HG02623 (cell line): ENCODE measurements at regions not wholly inside any gene's neighbourhood (a gene's known extent, or its start where the extent isn't known, plus 50 kb on each side); places are given as distances from the start of the nearest gene placed in this dataset.

ENCODE experiments used
- ATAC-seq: cut with Tn5 transposase; IDR thresholded peaks from one replicate; pipeline ENCODE4 v1.9.1; 2021; ENCODE audit warnings: moderate library complexity; ENCODE audit not compliant: unreplicated experiment

DNA sequence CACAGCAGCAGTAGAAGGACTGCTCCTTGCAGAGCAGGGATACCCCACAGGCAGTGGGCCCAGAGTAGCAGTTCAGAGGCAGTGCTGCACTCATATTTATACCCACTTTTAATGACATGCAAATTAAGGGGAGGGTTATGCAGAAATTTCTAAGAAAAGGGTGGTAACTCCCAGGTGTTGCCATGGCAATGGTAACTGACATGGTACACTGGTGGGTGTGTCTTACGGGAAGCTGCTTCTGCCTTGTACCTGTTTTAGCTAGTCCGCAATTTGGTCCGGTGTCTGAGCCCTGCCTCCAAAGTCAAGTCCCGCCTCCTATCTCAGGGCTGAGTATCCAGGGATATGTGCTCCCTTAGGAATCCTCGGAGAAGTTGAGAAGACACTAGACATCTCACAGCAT is 79.2 kb upstream of the UQCRFS1 start:
- ATAC-seq, result no peak

DNA sequence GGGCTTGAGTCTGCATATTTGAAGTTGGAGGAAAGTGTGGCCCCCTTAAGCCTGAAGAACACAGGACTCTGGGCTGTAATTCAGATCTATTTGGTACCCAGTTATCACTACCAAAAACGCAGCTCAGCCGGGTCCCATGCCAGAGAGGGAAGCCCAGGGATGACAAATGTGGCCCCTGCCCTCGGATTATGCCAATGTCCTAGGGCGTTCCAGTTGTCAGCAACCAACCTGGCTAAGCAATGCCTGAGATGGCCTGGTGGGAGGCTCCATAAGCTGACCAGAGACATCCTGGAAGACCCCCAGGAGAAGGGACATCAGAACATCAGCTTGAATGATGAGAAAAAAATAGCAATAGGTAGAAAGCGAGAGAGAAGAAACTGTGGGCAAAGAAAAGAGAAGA is 79.6 kb upstream of the UQCRFS1 start:
- ATAC-seq, result no peak

DNA sequence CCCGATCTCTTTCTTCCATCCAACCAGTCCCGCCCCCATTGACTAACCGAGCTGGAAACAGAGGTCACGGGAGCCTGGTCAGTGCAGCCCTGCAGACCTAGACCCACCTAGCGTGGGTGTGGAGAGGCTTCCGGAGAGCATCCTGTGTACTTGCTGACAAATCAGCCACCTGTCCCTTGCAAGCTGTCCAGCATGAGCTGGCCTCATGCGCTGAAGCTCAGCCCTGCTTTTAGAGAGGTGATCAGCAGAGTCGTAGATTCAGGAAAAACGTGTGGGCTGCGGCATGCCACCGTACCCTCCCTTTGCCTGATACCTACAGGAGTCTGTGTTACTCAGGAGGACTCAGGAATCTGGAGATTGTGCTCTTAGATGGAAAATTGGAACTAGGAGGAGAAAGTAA is 80.3 kb upstream of the UQCRFS1 start:
- no peak for ATAC-seq

DNA sequence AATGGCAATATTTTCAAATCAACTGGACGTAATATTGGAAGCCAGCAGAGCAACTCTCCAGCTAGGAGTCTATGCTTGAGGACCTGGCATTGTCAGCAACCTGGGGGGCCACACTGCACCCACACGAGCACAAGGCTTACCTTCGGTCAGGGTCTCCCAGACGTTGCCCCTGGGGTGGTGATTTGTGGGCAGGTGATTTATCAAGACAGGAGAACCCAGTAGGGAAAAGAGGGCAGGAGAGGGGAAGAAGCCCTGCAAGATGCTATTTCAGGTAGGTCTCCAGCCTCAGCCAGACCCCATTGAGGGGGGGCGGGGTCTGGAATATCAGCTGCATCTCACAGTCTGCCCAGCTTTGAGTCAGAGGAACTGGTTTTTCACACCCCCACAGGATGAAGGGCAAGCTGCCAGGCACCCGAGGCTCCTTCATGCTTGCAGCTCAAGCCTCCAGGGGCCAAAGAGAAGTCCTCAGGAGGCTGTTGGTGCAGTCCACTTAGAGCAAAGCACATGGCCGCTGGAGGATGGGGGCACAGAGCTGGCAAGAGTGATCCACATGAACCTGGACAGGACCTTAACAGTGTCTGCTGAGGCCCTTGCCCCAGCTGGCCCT is 80.9 kb upstream of the UQCRFS1 start:
- no peak for ATAC-seq

DNA sequence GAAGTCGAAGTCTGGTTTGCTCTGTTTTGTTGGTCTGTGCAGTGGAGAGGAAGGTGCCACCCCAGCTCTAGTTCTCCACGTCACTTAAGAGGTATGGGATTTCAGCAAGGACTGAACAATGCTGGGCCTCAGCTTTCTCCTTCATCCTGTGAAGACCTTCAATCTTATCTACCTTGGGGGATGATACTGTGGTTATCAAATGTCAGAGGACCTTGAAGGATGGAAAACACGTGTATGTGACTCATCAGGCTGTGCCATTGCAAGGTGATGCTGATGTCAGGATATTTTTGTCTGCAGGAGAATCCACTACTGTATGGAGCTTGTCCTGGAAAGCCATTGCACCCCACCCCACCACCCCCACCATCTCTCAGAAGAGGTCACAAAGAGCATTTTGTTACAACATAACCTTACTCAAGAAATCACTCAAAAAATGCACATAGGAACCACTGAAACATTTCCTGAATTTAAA is 81.4 kb upstream of the UQCRFS1 start:
- no peak for ATAC-seq

DNA sequence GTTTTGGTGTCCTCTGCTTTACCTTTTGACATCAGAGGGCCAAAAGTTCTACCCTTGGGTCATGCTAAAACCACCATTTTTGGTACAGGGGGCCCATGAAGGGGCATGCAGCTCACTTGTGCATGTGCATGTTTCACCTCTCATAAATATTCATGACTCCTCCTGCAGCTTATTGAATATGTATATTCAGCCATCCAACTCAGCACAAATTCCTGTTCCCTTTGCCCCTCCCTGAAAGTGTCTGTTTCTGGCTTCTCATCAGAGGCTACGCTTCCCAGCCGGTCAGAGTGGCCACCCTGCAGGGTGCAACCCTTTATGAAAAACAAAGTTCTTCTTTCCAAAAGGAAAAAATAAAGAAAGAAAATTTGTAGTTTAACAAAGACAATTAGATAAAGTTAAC is 82.3 kb upstream of the UQCRFS1 start:
- no peak for ATAC-seq

DNA sequence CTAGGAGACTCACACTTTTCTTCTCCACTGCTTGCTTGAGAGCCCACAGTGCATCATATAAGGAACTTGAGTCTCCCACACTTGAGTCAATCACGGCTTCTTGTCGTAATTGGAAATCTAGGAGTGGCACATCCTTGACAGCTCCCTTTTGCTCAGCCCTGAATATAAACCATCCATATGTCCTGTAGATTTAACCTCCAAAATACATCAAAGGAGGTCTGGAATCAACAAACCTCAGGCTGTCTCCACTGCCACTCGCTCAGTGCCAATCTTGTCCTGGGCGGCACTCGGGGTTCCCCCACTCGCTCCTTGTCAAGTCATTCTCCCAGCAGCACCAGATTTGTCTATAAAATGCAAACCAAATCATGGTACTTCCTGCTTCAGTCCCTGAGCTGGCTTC is 84.4 kb upstream of the UQCRFS1 start:
- no peak for ATAC-seq

DNA sequence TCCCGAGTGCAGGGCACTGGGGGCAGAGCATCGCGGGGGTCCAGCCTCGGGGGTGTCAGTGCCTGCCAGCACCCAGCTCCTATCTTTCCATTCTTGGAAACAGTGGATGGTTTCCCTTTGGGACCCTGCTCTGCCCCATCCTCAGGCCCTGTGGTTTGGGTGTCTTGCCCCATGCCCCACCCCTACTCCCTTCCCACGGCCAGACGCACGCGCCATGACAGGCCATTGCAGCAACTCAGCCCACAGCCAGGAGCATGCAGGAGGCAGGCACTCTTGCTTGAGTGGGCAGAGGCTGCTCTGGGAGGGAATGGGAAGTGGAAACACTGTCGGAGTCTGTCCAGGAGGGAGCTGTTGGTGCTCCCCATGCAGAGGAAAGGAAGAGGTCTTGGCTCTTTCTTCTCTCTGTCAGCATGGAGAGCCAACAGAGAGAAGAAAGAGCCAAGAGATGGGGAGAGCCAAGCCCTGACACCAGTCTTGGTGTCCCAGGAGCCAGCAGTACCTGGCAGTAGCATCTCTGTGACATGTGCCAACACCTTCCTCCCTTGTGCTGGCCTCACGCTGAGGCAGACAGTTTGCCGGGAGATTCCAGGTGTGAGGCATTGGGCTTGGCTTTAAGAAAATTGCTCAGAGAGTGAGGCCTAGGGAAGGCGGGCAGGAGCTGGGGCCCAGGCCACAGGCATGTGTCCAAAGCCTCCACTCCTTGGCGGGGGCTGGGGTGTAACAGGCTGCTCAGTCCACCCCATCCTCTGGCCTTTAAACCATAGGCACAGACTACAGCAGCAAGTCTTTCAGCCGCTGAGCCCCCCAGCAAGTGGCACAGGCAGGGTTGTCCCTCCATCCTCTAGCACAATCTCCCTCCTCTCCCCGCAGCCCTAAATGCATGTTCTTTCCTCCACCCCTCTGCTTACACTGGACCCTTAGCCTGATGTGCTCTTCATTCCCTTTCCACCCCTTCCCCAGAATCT is 86.7 kb upstream of the UQCRFS1 start:
- no peak for ATAC-seq

DNA sequence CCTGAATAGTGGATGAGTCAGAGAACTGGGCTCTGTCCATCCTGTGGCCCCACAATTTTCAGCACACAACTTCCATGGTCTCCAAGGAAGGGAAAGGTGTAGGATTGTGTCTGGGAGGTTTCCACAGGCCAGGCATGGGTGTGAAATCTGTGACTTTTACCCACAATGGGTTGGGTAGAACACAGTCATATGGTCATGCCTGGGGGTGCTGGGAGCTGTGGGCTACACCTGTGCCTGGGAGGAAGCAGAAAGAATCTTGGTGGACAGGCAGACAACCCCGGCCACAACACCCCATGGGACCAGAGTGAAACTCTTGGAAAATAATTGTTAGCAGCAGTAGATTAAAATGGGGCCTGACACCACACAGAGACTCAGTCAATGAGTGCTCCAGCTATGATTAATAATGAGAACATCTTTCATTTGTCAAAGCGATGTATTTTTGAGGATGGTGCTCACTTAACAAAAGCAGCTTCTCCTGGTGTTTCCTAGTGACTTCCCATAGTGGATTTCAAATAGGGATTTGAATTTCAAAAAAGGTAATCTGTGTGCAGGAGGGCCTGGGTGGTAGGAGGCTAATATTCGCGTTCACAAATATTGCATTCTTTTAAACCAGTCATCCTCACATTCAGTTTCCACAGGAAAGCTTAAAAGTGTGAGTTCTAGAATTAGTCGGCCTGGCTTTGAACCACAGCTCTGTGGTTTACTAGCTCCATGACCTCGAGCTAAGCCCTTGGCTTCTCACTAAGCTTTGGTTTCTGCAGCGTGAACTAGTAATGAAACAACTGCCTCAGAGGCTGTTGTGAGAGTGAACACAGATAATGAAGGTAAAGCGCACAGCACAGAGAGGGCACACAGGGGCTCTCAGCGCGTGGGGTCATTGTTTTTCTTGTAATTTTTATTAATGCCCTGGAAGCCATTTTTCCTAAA is 89.3 kb upstream of the UQCRFS1 start:
- no peak for ATAC-seq

DNA sequence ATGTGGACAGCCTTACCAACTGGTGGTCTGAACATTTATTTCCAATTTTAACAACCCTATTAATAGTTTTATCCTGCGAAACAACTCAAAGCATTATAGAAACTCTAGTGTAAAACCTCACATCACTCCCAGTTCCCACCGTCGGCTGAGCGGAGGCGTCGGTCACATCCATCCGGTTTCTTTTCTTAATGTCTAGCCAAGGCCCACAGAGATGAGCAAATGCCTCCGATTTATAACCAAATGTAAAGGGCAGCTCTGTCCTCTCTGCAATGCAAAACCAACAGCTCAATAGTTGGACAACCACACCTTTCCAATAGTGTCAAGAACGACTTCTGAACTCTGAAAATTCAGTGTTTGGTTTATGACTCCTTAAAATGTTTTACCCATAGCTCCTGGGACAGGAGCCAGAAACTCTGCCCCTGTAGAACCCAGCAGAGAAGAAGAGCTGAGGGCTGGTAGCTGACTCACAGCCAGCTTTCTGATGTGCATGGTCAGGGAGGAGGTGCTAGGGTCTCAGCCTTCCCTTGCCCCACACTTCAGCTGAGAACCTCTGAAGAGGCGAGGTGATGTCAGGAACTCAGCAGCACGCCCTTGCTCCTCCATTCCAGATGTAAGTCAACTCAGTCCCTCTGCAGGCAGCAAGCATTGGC is 90.2 kb upstream of the UQCRFS1 start:
- no peak for ATAC-seq

DNA sequence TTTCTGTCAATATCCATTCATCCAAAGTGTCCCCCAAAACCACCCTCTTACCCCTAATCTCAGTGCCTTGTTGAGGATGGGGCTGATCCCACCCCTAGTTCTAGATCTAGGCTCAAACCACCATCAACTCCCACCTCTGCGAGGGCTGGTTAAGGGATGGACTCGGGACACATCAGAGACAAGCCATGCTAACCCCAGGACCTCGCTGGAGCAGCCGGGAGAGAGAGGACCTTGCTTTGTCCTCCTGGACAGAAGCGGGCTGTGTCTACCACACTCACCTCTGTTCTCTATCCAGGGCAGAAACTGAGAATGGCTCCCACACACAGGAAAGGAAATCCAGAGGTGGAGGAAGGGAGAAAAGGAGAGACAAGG is 90.8 kb upstream of the UQCRFS1 start:
- no peak for ATAC-seq

DNA sequence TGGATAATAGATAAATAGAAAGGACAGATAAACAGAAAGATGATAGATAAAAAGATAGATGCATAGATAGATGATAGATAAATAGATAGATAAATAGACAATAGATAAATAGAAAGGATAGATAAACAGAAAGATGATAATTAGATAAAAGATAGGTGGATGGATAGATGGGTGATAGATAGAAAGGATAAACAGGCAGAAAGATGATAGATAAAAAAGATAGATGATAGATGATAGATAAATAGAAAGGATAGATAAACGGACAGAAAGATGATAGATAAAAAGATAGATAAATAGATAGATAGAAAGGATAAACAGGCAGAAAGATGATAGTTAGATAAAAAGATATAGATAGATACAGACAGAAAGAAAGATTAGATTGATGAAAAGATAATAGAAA is 92.3 kb upstream of the UQCRFS1 start:
- no peak for ATAC-seq

DNA sequence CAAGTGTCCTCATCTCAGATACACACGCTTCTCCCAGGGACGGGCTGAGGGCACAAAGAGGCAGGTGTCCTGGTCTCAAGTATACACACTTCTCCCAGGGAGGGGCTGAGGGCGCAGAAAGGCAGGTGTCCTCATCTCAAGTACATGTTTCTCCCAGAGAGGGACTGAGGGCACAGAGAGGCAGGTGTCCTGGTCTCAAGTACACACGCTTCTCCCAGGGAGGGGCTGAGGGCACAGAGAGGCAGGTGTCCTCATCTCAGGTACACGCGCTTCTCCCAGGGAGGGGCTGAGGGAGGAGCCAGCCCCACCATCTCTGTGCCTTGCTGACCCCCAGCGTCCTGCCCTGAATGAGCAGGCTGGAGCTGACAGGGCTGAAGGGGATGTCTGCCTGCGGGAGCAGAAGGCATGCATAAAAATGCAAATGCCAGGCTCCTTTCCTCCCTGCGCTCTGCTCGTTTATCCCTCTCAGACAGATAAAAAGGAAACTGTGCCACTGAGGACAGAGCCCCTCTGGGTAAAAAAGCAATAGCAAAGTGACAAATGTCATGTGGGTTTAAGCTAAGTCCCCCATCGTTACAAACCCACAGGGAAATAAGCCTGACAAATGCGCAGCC is 96.1 kb upstream of the UQCRFS1 start:
- no peak for ATAC-seq

DNA sequence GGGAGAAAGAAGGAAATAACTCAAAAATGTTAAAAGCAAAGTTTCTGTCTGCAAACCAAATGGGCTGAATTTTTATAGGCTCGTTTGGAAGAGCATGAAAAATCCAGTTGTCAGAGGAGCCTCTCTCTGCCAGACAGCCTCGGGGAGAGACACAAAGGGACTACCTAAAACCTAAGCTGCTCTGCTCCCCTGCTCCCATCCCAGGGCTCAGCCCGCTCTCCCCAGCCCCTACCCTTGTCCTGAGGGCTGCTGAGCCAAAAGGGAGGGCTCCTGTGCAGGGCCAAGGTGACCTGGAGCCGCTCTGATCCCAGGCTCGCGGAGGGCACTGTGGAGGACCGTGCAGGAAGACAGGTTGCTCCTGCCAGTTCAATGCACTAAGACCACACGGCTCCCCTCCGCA is 96.7 kb upstream of the UQCRFS1 start:
- ATAC-seq, result no peak

DNA sequence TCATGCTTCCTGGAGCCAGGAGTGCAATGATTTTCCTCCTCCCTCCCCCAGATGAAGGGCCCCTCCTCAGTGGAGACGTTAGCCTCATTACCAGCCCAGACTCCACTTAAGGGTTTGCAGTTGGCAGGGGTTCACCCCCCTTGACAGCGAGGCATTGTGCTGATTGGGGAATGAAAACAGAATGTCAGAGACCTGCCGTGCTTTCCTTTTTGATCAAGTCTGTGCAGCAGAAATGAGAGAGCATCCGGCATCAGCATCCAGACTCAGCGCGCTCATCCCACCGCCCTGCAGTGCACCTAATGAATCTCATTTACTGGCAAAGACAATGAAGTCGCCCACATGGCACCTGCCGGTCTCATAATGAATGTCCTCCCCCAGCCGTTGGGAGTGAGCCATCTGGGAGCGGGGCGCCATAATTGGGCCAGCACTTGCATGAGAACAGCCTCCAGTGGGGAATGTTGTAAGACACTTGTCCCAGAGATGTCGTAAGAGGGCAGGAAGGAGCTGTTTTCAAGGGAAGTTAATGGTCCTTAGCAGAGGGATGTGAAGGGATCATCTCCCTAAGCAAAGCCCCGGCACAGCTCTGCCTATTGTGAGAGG is 98.3 kb upstream of the UQCRFS1 start:
- ATAC-seq, result no peak

DNA sequence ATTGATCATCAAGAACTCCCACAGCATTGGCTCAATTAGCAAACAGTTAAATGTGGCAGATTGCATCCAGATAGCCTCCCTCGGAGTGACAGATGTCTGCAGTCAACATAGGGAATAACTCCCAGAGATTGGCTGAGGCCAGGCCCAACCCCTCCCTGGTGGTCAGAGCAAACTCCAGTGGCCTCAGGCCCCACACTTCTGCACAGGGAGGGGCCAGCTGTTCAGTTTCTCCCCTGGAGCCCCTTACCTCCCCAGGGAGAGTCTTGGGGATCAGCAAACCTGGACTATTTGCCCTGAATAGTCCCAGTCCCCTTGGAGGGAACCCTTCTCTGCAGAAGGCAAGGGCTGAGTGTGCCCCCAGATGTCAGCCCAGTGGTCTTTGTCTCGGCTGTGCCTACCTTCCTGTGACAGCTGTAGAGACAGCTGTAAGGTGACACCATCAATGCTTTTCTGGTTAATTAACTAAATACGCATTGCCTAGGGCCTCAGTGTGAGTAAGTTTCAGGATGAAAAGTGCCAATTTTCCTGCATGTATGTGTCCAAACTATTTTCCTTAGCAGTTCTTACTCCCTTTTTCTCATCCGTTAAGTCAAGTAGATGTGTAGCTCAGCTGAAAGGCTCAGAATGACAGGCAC is 102.7 kb upstream of the UQCRFS1 start:
- no peak for ATAC-seq

DNA sequence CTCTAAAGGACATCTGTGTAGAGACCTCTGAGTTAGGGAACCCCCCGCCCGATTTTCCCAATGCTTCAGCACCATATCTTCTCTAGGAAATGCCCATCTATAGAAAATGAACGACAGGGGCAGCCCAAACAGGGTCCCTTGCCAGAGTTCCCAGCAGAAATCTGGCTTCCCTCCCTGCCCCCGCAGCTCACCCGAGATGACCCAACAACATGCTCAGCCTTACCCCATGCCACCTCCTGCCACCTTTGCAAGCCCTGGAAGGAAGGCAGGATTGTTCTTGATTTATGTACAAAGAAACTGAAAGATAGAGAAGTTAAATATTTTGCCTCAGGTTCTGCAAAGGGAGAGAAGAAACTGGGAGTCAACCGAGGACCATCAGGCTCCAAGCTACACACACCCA is 105.6 kb upstream of the UQCRFS1 start:
- ATAC-seq, result no peak

DNA sequence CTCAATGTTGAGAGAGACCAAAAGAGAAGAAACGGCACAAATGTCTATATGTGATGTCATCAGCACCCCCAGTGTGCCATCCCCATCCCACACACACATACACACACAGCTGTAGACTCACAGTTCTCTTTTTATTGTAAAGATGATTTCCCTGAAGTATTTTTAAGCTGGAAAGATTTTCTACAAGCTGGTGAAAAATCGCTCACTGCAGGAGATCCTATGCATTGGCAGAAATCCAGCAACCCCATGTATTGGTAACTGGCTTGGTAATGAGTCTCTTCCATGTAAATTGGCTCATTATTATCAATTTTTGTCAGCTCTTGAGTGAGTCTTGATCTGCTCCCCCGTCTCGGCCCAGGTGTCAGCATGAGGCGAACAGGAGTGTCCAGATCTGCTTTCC is 107.1 kb upstream of the UQCRFS1 start:
- no peak for ATAC-seq

DNA sequence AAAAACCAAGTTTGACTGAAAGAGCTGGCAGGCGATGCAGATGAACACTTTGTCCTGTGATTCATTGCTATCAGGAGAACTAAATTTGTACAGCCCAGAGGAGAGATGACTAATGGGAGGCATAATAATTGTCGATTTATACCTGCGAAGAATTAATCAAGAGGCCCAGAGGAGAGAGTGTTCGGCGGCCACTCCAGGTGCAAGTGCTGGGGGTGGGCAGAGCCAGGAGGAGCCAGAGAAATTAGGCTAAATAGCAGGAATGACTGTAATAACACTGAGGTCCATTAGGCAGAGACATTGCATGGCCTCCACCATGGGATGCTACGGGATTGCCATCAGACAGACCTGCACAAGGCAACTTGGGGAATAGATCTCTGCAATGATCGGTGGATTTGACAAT is 107.7 kb upstream of the UQCRFS1 start:
- ATAC-seq, result no peak

DNA sequence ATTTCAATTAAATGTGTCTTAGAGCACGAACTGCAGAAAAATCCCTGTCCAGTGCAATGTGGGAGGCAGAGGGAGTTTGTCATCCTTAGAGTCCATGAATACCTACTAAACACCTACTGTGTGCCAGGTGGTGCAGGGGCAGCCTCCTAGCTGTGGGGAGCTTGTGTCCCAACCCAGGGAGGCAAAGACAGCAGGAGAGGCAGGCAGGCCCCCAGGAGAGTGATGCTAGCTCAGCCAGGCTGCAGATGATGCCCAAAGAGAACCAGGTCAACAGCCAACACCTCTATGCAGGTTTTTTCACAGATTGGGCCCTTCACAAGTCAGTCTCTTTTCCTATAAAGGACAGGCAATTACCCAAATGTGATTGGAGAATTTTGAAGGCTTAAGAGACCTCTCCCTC is 108.2 kb upstream of the UQCRFS1 start:
- ATAC-seq, result no peak
